OCI-LY3 (cell line): ENCODE measurements at regions not wholly inside any gene's neighbourhood (a gene's known extent, or its start where the extent isn't known, plus 50 kb on each side); places are given as distances from the start of the nearest gene placed in this dataset.

Source experiments
- CTCF ChIP-seq: fragments of 200-600, 300-600 bp; sonication (generic); IDR thresholded peaks from 2 replicates; pipeline ENCODE4 v1.5.1; 2014; ENCODE audit warnings: antibody characterized with exemption, low read length, low read depth
- EZH2phosphoT487 ChIP-seq: fragments of 200-600 bp; shearing (Covaris generic); IDR thresholded peaks from 2 replicates; pipeline ENCODE4 v1.6.1; 2018; ENCODE audit warnings: antibody characterized with exemption, mixed run types, low read depth

- TF ChIP-seq EZH2phosphoT487 = no peak
- no peak for TF ChIP-seq CTCF
These were observed 98.5 kb upstream of the POGK start for GRCh38 chr1:166740668-166741276.
